OCI-LY7 (cell line): ENCODE measurements at regions not wholly inside any gene's neighbourhood (a gene's known extent, or its start where the extent isn't known, plus 50 kb on each side); places are given as distances from the start of the nearest gene placed in this dataset.

ENCODE experiments used
- CTCF ChIP-seq: fragments of 200-600 bp; sonication (generic); conservative IDR thresholded peaks from 2 replicates; pipeline ENCODE4 v1.5.1; 2014; ENCODE audit warnings: mild to moderate bottlenecking, antibody characterized with exemption, low read length, moderate library complexity, mixed read lengths
- EZH2phosphoT487 ChIP-seq: fragments of 200-600 bp; sonication (generic); IDR thresholded peaks from 2 replicates; pipeline ENCODE4 v1.6.1; 2018; ENCODE audit warnings: low read depth, borderline replicate concordance, mild to moderate bottlenecking, mixed run types, antibody characterized with exemption, low read length, moderate library complexity, mixed read lengths

GRCh38 chr2:52862801-52863200 lies 904.8 kb upstream of the CHAC2 start:
- no peak for TF ChIP-seq CTCF
- TF ChIP-seq EZH2phosphoT487, result no peak
